GM12878 (cell line): ENCODE measurements at regions not wholly inside any gene's neighbourhood (a gene's known extent, or its start where the extent isn't known, plus 50 kb on each side); places are given as distances from the start of the nearest gene placed in this dataset.
A peak's percentile ranks its signal among the peaks of the same experiment; 100 is the strongest.

Experiments
- ATAC-seq: fragments of 200-7000 bp; cut with Tn5 transposase; 3 replicates; pipeline ENCODE4 v1.9.1; 2020; ENCODE audit warnings: mild to moderate bottlenecking, moderate library complexity
- BruUV-seq: library from RNA; stranded (reverse); fragments of 400-500 nt; replicated peaks from 2 replicates; lab custom pipeline; 2021; lab: Mats Ljungman, UMichigan
- CTCF ChIA-PET: fragments of 300-600 bp; sonication (Branson Sonifier 250); formaldehyde crosslinking; extraction: SDS; loops from one replicate; lab custom pipeline; 2021; ENCODE audit warnings: inconsistent platforms; lab: Yijun Ruan, JAX
- POLR2A ChIA-PET: fragments of 350-600 bp; formaldehyde crosslinking; extraction: SDS; loops from one replicate; lab custom pipeline; 2021; ENCODE audit warnings: inconsistent platforms; lab: Charles Lee
- RAD21 ChIA-PET: fragments of 300-600 bp; sonication (Branson Sonifier 250); formaldehyde crosslinking; loops from one replicate; lab custom pipeline; 2023; ENCODE audit warnings: antibody characterized with exemption; ENCODE audit not compliant: unreplicated experiment; lab: Charles Lee
- SMC1A ChIA-PET: fragments of 300-600 bp; sonication (Branson Sonifier 250); formaldehyde crosslinking; loops from one replicate; lab custom pipeline; 2023; ENCODE audit not compliant: unreplicated experiment, uncharacterized antibody; lab: Charles Lee
- DNase-seq: peaks from one replicate; pipeline ENCODE4 v3.0.0-alpha.2; 2011; ENCODE audit warnings: low read depth, low spot score
- FAIRE-seq: peaks from 3 replicates; lab custom pipeline; 2011; peaks lifted over from hg19 to GRCh38; lab: Jason Lieb, UNC
- H2AFZ ChIP-seq: 2 replicates; pipeline ENCODE4 v1.6.0; 2011; ENCODE audit warnings: low read depth, low read length, control low read depth; ENCODE audit not compliant: control insufficient read depth
- H3K27ac ChIP-seq: 2 replicates; pipeline ENCODE4 v1.5.1; 2011; ENCODE audit warnings: control low read depth; ENCODE audit not compliant: control insufficient read depth, insufficient read depth
- H3K27me3 ChIP-seq, 2 experiments: replicated peaks in 1 of 2; 2 replicates each; pipeline versions ENCODE4 v1.6.0 to v1.6.1; 2011; ENCODE audit warnings: low read length in 1 of 2; ENCODE audit not compliant: control insufficient read depth in 2 of 2, insufficient read depth in 2 of 2
- H3K36me3 ChIP-seq, 2 experiments: 2 replicates each; pipeline ENCODE4 v1.5.1; 2011; ENCODE audit warnings: low read length in 1 of 2; ENCODE audit not compliant: control insufficient read depth in 2 of 2, insufficient read depth in 2 of 2
- H3K4me1 ChIP-seq: 2 replicates; pipeline ENCODE4 v1.6.1; 2011; ENCODE audit warnings: mild to moderate bottlenecking, low read length, moderate library complexity, mixed read lengths; ENCODE audit not compliant: control insufficient read depth, insufficient read depth
- H3K4me2 ChIP-seq: 2 replicates; pipeline ENCODE4 v1.6.0; 2011; ENCODE audit warnings: control low read depth; ENCODE audit not compliant: control insufficient read depth, insufficient read depth
- H3K4me3 ChIP-seq: fragments of 200-600 bp; sonication (generic); 2 replicates; pipeline ENCODE4 v1.5.1; 2016
- H3K79me2 ChIP-seq: 2 replicates; pipeline ENCODE4 v1.6.0; 2011; ENCODE audit warnings: low read length; ENCODE audit not compliant: control insufficient read depth, insufficient read depth
- H3K9ac ChIP-seq: 2 replicates; pipeline ENCODE4 v1.8.0; 2011; ENCODE audit warnings: low read length, control low read depth, mixed read lengths; ENCODE audit not compliant: control insufficient read depth, insufficient read depth
- H3K9me3 ChIP-seq: replicated peaks from 3 replicates; pipeline ENCODE4 v1.5.1; 2011; ENCODE audit warnings: mild to moderate bottlenecking, low read length; ENCODE audit not compliant: control insufficient read depth, insufficient read depth
- H4K20me1 ChIP-seq: 2 replicates; pipeline ENCODE4 v1.6.0; 2011; ENCODE audit not compliant: control insufficient read depth, insufficient read depth
- DPF2 ChIP-seq: fragments of 450-650 bp; IDR thresholded peaks from 2 replicates; pipeline ENCODE4 v1.6.1; 2017; ENCODE audit warnings: mild to moderate bottlenecking
- EGR1 ChIP-seq, 2 experiments: IDR thresholded peaks; 1 replicate in 1 of 2; 2 replicates in 1 of 2; pipeline ENCODE4 v1.6.1; 2011 to 2012; ENCODE audit warnings: low read depth in 2 of 2, low read length in 2 of 2, borderline replicate concordance in 1 of 2, mild to moderate bottlenecking in 1 of 2, moderate library complexity in 1 of 2
- JUNB ChIP-seq: IDR thresholded peaks from 2 replicates; pipeline ENCODE4 v1.6.1; 2016; ENCODE audit warnings: antibody characterized with exemption, mild to moderate bottlenecking
- JUND ChIP-seq: IDR thresholded peaks from 2 replicates; pipeline ENCODE4 v1.6.1; 2012; ENCODE audit warnings: low read depth, mild to moderate bottlenecking, low read length, improper control_type of control experiment, moderate library complexity
- NFYA ChIP-seq: IDR thresholded peaks from 2 replicates; pipeline ENCODE4 v1.6.1; 2011; ENCODE audit warnings: low read depth, mild to moderate bottlenecking, low read length, improper control_type of control experiment, borderline replicate concordance
- NR2C2 ChIP-seq: IDR thresholded peaks from 2 replicates; pipeline ENCODE4 v1.6.1; 2011; ENCODE audit warnings: borderline replicate concordance, low read depth; ENCODE audit not compliant: control insufficient read depth, insufficient read length
- SIX5 ChIP-seq: IDR thresholded peaks from 2 replicates; pipeline ENCODE4 v1.6.1; 2011; ENCODE audit warnings: mild to moderate bottlenecking, low read depth, low read length, moderate library complexity; ENCODE audit not compliant: severe bottlenecking
- in situ Hi-C: fragments of 300-500 bp; cut with MboI; formaldehyde crosslinking; loops from 9 replicates; pipeline ENCODE4 v1.14.3; 2018; ENCODE audit warnings: mixed read lengths
- intact Hi-C: fragments of 100-400 bp; cut with micrococcal nuclease; formaldehyde crosslinking; loops from one replicate; pipeline ENCODE4 v1.14.2; 2022; ENCODE audit not compliant: unreplicated experiment
- TF ChIP-seq, protein P1 (sequence below): fragments of 450-650 bp; IDR thresholded peaks from 2 replicates; pipeline ENCODE4 v1.6.1; 2017; ENCODE audit warnings: low read depth, mild to moderate bottlenecking, moderate library complexity

- no peak overlapping the region for H3K9ac ChIP-seq
- BruUV-seq, result no TSS peak
- H3K4me2 ChIP-seq, result no peak overlapping the region
- in situ Hi-C loops (no loop called here), intact Hi-C loops (no loop called here)
- ChIA-PET SMC1A (no interaction called here), RAD21 (interaction anchor here (1.1 kb wide), 1 partner anchor 46 kb away, joined by 3 read pairs; no protein-coding TSS in a partner anchor), POLR2A (no interaction called here), CTCF (interaction anchor here (2.0 kb wide), 1 partner anchor 72 kb away, joined by 4 read pairs; no protein-coding TSS in a partner anchor)
- no peaks in the 10 kb centered on the region for H3K36me3 ChIP-seq
- no peaks in the 10 kb centered on the region for H3K4me1 ChIP-seq
- TF ChIP-seq JUND (no peak), NFYA (no peak), NR2C2 (no peak), JUNB (no peak), DPF2 (no peak), SIX5 (no peak), EGR1 (IDR thresholded peaks at IDR 0.05; ENCODE audit: borderline replicate concordance in 1 of 2, low read depth in 2 of 2, low read length in 2 of 2) (no peak)
- TF ChIP-seq, protein P1, sequence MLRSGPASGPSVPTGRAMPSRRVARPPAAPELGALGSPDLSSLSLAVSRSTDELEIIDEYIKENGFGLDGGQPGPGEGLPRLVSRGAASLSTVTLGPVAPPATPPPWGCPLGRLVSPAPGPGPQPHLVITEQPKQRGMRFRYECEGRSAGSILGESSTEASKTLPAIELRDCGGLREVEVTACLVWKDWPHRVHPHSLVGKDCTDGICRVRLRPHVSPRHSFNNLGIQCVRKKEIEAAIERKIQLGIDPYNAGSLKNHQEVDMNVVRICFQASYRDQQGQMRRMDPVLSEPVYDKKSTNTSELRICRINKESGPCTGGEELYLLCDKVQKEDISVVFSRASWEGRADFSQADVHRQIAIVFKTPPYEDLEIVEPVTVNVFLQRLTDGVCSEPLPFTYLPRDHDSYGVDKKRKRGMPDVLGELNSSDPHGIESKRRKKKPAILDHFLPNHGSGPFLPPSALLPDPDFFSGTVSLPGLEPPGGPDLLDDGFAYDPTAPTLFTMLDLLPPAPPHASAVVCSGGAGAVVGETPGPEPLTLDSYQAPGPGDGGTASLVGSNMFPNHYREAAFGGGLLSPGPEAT, result no peak
- H3K27ac ChIP-seq, result no peak overlapping the region
- H3K4me3 ChIP-seq, result no peak overlapping the region
- no peaks in the 10 kb centered on the region; the same call in 2 of the 3 replicates for H3K9me3 ChIP-seq
- ATAC-seq (peak; percentile 53), DNase-seq (no peak), FAIRE-seq (no peak)
- no peak overlapping the region for H2AFZ ChIP-seq
- no peaks in the 10 kb centered on the region for H3K79me2 ChIP-seq
- no peaks in the 10 kb centered on the region for H3K27me3 ChIP-seq
- no peaks in the 10 kb centered on the region for H4K20me1 ChIP-seq
These were observed 506.0 kb upstream of the ZNF462 start for GRCh38 chr9:106356924-106357323.
